ENCODE measurements at regions not wholly inside any gene's neighbourhood (a gene's known extent, or its start where the extent isn't known, plus 50 kb on each side); places are given as distances from the start of the nearest gene placed in this dataset.

DNA sequence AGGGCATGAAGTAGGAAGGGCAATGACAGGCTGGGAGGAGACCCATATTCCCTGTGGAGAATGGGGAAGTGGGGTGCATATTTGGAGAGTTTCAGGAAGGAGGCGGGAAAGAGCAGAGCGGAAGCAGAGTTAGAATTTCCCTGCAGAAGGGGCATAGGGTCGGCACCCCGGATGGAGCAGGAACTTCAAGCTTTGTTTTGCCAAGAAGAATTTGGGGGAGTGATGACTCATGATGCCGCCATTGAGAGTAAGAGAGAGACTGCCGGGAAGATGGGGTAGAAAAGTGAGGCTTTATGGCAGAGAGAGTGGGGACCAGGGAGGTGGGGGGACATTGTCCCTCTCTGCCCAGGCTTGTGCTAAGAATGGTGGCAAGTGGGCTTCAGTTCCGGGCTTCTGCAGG, 50.3 kb upstream of the EPB41L1 start:
- DNase-seq (ENCODE audit: low read depth) = no peak

Measured in forelimb muscle (tissue), 1 donor.